NCI-H1694 (cell line): ENCODE measurements at regions not wholly inside any gene's neighbourhood (a gene's known extent, or its start where the extent isn't known, plus 50 kb on each side); places are given as distances from the start of the nearest gene placed in this dataset.

ENCODE experiments used
- DNase-seq: peaks from one replicate; lab custom pipeline; 2025; lab: John Stamatoyannopoulos, UW

DNA sequence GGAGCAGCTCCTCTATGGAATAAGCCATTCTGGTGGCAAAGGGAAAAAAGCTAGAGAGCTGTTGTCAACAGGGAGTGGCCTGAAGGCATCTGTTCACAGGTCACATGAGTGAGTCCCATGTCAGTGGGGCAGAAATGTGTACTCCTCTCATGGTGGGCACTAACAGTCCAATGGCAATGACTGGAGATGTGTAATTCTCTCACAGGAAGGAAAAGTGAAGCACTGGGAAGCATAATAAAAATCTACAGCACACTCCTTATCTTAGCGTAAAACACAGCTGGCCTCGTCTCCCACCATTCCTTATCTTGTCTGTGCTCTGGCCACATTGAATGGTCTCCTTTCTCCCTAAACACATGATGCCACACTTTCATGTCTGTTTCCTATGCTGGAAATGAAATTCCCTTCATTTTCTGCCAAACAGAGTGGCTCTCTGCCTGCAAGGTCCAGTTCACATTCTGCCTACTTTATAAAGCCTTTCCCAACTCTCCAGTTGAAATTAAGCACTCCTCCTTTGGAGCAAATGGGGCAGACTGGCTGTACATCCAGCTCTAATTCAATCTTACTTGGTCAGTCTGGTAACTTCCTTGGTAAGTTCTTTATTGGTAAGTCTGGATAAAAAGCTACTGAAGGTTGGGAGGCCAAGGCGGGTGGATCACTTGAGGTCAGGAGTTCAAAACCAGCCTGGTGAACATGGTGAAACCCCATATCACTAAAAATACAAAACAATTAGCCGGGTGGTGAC, 139.8 kb downstream of the RPL22L1 start:
- no peak for DNase-seq

DNA sequence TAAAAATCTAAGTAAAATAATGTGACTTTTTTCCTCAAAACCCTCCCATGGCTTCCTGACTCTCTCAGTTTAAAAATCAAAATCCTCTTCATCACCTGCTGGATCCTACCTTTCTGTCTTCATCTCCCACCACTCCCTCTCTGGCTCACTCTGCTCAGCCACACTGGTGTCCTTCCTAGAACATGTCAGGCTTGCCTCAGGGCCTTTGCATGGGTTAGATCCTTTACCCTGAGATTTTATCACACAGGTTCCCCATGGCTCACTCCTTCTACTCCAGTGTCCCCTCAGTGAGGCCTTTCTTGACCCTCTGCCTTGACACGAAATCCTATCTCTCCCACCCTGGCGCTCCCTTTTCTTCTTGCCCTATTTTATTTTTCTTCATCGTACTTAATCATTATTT, 141.8 kb downstream of the RPL22L1 start:
- DNase-seq = no peak

DNA sequence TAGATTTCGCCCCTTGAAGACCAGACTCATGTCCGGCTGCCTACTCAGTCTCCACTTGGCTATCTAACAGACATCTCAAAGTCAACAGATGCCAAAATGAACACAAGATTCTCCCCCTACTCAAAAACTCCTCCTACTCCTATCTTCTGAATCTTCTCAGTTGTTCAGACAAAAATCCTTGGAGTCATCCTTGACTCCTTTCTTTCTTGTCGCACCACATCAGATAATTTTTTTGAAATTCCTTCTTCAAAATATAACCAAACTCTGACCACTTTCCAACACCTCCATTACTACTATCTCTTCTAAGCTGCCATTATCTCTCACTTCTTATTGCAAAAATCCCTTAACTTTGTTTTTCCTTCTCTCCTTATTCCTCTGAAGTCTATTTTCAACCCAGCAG, 141.9 kb upstream of the SLC7A14 start:
- DNase-seq = no peak

DNA sequence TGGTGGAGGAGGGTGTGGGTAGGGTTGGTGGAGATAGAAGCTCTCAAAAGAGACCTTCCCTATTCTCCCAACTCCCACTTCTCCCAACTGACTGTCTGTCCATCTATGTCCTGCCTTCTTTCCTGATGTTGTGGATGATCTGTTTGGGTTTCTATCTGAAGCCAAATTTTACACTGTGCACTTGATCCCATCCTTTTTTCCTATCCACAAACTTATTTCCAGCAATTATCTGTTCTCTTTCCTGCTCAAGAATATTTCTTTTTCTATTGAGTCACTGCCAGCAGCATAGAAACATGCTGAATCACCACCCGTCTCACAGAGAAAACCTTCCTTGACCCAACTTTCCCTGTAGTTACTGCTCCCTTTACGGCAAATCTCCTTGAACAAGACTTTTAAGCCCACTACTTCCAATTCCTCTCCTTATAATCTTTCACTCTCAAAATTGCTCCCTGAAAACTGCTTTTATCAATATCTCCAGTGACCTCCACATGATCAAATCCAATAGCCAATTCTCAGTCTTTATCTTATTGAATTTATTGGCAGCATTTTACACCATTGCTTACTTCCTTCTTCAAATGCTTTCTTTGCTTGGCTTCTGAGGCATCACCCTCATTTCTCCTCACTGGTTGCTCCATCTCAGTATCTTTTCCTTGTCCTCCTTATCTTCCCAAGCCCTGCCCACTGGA, 141.2 kb upstream of the SLC7A14 start:
- DNase-seq = no peak

DNA sequence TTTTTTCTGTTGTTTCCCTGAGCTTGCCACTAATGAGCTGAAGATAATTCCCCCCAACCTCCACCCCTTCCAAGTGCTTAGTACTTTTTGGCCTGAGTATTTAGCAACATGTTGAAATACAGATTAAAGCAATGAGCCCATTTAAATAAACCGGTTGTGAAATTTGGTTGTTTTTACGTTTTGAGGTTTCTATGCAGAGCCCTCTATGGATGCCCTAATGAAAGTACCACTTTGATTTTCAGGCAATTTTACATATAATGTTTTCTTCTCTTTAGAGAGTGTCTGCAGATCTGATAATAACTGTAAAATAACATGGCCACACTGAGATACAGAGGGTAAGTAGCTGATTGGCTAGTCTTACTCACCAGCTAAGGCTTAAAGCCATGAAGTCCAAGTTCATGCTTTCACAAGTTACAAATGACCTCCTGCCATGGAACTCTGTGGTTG, 139.4 kb upstream of the SLC7A14 start:
- no peak for DNase-seq

DNA sequence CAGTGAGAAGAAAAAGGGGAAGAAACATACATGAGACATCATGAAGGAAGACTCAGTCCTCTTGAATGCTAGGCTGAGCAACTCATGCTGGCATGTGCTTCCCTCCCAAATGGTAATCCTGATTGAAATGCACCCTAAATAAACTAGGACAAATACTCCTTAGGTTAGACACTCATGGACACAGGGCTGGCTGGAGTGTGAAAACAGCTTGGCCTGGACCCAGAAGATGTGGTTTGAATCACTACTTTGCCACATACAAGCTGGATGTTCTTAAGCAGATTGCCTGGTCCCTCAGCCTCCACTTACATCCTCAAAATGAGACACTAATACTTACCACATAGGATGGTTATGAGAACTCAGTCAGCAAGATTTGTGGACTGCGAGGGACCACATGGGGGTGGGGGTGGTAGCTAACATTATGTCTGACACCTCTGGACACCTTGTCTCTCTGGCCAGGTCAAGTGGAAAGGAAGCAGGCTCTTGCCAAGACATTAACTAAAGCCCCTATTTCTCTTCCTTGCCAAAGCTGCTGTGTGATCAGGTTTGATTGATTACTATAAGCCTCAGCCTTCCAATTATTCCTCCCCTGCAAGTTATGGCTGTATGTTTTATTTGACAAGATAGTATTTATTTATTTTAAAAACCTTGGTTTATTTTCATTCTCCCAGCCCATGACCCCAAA, 138.9 kb upstream of the SLC7A14 start:
- no peak for DNase-seq

DNA sequence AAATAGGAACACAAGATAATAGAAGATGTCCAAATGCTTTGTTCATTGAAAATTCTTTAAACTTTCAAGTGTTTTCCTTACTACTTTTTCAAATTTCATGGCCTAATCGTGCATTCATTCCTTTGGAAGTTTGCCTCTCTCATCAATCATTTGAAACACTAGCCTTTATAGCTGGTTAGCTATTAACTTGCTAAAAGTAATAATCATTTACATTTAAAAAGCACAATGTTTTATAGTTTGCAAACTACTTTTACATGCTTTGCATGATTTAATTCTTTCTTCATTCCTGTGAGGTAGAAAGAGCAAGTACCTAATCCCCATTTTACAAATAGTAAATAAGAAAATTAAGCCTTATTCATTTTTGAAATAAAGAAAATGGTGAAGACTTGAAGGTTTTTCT, 137.4 kb upstream of the SLC7A14 start:
- DNase-seq = no peak

DNA sequence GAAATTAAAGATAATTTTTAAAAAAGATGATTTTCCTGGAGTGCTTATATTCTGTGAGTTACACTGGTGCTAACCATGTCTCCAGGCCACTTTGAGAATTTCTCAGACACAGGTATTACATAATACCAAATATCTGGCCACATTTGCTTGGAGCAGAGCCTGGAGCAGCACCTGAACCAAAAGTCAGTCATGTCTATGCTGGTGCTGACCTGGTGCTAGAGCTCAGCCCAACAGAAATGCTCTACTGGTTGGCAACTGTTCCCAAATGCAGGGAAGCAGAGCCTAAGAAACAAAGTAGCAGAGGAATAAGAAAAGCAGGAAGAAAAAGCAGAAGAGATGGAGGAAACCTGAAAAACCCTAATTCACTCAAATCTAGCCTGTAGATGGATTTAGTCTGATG, 135.7 kb upstream of the SLC7A14 start:
- DNase-seq = no peak

DNA sequence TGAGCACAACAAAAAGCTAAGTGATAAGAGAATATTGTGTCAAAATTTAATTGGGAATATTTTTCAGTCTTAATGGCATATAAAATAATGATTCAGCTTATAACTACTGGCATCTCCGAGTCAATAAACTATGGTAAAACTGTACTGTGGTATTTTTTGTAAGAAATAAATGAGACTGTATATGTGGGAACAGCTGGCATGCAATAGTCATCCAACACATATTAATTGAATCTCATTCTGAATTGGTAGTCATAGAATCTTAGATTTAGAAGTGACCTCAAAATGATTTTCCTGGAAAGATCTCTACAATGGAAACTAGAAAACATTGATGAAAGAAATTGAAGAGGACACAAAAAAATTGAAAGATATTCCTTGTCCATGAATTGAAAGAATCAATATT, 133.4 kb upstream of the SLC7A14 start:
- DNase-seq = no peak

DNA sequence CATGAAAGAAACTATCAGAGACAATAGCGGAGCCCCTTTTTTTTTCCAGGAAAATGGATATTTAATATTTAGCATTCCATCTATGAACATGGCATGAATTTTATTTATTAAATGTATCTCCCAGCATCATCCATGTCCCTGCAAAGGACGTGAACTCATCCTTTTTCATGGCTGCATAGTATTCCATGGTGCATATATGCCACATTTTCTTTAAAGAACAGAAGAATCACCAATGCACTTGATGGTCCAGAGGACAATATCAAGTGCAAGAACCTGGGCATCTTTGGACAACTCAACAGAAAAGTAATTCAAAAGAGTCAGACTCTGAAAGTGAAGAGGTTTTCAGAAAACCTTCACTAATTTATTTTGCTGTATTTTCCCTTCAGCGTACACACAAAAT, 133.0 kb upstream of the SLC7A14 start:
- no peak for DNase-seq

DNA sequence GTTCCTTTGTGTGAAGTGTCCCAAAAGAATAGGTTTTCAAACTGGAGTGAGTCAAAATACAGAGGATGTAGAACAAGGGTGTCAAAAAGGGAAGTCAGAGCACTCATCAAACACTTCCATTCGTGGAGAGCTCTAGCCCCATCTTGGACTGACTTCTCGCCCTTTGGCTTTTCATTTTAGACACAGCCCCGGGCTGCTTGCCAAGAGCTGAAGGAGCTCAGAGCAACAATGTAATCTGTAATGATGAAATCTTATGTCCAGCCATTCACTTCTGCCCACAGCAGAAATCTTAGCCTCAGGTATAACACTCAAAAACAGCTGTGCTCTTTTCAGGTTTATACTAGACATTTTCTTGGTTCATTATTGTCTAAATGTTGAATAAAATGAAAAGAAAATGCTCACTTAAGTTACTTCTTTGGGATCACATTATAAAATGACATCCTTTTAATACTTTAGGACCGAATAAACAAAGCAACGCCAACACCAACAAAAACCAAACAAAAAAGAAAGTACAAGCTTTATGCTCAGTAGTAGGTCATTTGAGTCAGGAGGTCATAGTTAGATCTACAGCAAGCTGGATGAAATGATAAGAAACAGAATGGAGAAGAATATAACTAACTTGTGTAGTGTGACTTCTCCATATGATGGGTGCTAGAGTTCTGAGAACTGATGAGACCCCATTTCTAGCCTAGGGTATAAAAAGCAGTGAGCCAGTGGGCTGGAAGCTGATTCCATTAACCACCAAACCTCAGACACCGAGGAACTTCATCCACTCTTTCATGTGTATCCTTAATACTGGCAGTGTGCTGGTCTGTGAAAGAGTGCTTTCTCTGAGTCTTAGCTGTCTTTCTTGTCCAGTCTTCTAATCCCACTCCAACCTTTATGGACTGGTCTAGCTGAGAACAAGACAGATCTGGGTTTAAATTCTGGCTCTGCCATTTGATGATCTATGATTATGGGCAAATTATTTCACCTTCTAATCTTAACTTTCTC, 131.8 kb upstream of the SLC7A14 start:
- no peak for DNase-seq

DNA sequence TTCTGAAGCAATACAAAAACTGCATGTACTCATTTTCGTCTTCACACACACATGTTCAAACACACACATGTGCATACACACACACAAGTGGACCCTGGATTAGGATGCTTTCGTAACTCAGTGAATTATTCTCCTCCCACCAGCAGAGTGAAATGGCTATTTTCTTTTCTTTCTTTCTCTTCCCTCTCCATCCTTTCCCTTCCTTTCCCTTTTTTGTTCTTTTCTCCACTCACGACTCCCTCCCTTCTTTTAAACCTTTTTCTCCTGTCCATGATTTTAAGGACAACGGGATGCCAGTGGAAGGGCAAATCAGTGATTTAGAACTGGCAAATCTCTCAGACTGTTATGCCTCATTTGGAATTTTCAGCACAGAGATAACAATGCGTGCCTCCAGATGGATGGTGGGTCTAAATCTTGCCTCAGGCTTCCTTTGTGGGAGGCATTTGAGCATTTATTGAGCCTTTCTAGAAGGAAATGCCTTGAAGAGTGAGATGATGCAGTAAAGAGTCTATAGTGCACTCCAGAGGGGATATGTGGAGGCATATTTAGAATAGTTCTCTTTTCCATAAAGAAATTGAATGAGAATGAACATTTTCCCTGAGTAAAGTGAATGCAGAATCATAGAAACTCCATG, 130.4 kb upstream of the SLC7A14 start:
- DNase-seq = no peak

DNA sequence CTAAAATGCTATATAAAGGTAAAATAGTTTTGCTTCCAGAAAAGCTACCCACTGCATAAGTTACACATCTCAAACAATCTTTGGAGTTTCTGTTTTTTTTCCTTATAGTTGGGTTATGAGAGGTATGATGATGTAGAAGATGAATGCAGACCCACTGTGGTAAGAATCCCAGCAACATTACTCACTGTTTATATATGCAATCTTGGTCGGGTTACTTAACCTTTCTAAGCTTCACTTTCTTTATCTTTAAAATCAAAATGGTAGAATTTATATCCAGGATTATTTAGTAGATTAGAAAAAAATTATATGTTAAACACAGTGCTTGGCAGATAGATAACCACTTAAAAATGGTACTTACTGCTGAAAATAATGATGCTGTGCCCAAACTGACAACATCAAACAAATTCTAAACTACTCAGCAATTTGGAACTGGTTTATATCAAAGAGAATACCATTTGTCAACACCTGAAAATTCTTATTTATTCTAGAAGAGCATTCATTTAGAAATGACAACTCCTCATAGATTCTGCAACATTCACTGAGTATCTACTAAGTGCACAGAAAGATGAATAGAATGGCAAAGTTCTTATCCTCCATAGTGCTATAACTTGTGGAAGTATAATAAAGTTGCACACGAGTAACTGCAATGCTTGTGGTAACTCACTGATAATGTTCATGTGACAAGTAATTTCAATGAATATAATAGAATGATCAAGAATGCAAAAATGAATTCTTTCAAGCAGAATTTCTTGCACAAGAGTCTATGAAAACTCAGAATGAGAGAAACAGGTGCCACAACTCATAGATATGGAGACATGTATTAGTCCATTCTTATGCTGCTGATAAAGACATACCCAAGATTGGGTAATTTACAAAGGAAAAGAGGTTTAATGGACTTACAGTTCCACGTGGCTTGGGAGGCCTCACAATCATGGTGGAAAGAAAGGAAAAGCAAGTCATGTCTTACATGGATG, 129.0 kb upstream of the SLC7A14 start:
- DNase-seq = no peak

DNA sequence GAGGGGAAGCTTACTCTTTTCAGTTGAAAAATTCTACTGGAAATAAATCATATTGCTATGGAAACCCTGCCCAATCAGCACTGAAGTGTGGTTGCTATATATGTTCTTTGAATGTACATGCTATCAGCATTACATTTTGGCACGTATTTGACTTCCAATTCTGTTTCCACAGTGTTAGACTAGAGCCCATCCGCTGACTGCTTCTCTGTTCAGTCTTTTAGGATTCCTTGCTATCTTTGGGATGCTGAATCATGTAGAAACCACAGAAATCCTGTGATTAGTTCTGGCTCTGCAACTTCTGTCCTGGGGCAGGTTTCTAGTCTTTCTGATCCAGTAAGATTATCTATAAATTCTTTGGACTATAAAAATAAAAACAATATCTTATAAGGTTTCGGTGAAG, 128.2 kb upstream of the SLC7A14 start:
- DNase-seq = no peak

DNA sequence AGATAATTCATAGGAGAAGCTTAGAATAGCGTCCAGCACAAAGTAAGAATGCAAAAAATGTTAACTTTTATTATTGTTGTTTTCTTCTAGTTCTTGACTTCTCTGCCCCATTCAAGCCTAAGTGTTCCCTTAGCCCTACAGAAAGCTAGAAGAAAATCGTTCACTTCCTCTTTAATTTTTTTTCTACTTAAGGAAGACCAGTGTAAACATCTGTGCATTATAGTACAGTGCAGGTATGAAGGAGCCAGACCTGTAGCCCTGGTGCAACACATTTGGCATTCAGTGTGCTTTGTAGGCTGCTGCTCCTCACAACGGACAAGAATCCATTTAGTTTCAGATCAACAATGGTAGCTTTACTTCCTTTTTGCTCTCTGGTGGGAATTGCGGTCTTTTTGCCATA, 127.8 kb upstream of the SLC7A14 start:
- no peak for DNase-seq

DNA sequence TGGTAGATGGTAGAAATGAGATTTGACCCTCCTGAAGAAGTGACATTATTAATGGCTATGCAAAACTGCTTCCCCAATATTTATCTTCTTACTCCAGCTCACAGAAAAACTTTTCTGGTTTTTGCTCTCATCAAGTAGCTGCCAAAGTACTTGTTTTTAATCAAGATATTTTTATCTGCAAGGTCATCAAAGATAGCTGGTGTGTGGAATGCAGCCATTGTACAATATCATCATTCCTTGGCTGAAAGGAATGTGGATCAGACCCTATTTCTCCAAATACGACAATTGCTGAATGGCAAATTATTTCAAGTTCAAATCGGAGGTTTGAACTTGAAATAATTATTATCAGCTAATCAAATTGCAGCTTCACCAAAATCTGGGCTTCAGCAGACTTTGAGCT, 126.9 kb upstream of the SLC7A14 start:
- DNase-seq = no peak

DNA sequence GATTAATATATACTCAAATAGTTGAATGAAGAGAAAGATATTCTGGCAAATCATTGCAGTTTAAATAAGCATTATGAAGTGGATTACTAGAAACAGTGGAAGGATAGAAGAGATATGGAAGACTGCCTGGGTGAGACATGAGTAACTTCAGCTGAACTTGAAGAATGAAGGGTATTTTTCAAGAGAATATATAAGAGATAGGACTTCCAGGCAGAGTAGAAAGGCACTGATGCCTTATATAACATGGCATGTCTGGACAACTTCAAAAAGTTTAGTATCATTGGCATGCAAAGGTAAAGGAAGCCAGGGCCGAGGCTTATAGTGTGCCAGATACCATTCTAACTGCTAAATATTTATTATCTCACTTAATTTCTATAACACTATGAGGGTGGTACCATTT, 126.5 kb upstream of the SLC7A14 start:
- DNase-seq = no peak

DNA sequence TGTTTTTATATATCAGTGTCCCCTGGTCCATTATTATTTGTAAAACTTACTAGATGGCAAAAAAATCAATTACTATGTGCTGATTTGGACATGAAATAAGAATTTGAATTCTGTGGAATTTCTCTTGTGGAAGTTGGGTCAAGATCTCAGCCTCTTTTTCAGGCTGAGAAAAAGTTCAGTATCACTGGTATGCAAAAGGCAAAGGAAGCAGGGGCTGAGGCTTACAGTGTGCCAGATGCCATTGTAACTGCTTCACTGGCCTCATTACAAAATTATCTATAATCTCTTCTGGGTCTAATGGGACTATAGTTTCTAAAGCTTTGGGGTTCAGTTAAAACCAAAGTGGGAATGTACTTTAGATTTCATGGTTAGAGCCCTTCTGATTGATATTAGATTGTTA, 125.9 kb upstream of the SLC7A14 start:
- DNase-seq = no peak

DNA sequence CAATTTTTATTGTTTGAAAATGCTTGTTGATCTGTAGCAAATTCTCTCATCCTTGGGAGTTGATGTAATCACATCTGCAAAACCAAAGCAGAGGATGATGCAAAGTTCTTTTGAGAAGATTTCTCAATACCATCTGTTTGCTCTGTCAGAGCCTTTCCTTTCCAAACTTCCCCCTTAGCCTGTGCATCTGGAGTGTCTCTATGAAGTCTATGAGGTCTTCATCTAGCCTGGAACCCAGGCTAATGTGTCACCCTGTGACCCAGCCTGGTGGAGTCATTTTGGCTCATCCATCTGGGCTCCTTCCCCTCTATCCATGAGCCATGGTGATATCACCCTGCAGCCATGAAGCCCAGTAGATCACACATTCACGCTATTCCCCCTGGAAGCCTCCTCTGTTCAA, 123.2 kb upstream of the SLC7A14 start:
- no peak for DNase-seq

DNA sequence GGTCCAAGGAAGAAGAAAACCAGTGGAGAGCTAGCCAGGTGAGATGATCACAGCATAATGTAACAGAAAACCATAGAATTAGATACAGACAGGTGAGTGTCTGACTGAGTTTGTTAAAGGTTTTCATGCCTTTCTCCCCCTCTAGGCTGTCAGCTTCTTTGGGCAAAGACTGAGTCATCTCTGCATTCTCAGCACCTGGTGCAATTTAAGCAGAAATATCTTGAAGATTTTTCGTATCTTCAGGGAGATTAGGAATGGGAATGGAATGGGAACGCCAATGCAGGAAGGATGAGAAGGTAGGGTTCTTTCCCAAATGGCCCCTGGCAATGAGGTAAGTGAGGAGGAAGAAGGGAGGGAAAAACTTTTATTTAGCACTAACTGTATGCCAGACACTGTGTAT, 122.0 kb upstream of the SLC7A14 start:
- no peak for DNase-seq
